HG03039 (cell line): ENCODE measurements at regions not wholly inside any gene's neighbourhood (a gene's known extent, or its start where the extent isn't known, plus 50 kb on each side); places are given as distances from the start of the nearest gene placed in this dataset.

Source experiments
- ATAC-seq: cut with Tn5 transposase; IDR thresholded peaks from one replicate; pipeline ENCODE4 v1.9.1; 2021; ENCODE audit warnings: mild to moderate bottlenecking, moderate library complexity; ENCODE audit not compliant: unreplicated experiment

GRCh38 chr9:18422296-18423036 lies 51.5 kb upstream of the ADAMTSL1 start:
- ATAC-seq, result no peak

DNA sequence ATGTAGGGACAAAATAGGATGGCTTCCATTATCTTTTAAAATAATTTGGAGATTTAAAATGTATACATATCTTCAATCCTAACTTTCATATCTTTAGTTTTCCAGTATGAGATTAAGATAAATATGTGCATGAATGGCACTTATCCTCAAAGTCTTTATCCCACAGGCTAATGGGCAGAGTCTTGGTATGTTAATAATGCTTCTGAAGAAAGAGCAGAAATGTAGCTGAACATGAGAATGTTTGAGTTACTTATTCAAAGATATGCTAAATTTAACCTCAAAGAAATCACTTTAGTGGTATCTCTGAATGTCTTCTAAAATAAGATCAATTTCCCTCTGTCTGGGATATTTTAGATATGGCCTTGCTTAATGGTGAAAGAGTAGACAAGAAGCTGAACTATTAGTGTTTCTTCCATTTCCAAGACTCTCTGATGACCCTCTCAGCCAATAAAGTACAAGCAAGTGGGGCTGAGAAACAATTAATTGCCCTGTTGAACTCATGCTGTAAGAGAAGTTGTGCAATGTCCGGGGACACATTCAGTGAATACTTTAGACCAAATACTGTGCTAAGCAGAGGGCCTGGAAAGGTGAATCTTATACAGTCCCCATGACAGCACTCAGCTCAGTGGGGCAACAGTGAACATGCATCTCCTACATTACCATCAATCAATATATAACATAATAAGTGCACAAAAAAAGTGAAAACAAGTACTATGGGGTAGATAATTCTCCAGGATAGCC lies 50.0 kb upstream of the ADAMTSL1 start:
- no peak for ATAC-seq
